ENCODE measurements at regions not wholly inside any gene's neighbourhood (a gene's known extent, or its start where the extent isn't known, plus 50 kb on each side); places are given as distances from the start of the nearest gene placed in this dataset.

DNA sequence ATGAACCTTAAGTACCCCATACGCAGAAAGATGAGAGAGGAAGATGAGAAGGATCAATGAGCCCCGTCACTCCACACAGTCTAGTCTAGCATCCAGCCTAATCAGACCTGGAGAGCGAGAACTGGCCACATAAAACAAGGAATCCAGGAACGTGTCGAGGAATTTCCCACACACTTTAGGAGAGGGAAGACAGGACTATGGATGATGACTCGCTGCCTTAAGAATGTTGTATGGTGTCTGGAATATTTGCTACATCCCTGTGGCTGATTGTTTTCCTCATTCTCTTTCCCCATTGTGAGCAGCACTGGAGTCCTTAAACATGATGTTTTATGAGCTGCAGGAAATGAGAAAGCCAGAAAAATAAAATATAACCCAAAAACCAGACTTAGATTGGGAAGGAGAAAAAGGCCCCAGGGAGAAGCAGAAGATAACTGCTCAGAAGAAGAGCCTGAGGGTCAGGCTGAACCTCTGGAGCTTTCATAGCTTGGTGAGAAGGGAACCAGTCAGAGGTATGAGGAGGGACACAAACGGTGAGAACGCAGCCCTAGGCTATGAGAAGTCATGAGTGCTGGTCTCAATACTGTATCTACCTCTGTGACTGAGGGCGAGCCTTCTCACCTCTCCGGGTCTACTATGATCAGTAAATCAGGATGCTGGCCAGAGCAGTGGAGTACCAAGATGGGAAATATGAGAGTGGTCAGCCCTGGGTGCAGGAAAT is 139.5 kb upstream of the NOCT start:
- 66% methylated on average over 10 of the region's 10 CpGs for WGBS
- Histone ChIP-seq H3K4me1 (peaks cover 0 to 4% (median 3%) of the 10 kb centered on the region in 4 donors), H3K4me3 (no peak overlapping the region), H3K9me3 (no peaks in the 10 kb centered on the region), H3K27ac (replicated peaks in 1 of 4) (no peak overlapping the region), H3K27me3 (no peaks in the 10 kb centered on the region), H3K36me3 (no peaks in the 10 kb centered on the region)
- intact Hi-C loops (cut with DNase I): loop anchor here (10.0 kb wide), 1 partner anchor 1751 kb away; no protein-coding TSS in a partner anchor
- no peak for DNase-seq (ENCODE audit: extremely low spot score)
- TF ChIP-seq, protein P1, sequence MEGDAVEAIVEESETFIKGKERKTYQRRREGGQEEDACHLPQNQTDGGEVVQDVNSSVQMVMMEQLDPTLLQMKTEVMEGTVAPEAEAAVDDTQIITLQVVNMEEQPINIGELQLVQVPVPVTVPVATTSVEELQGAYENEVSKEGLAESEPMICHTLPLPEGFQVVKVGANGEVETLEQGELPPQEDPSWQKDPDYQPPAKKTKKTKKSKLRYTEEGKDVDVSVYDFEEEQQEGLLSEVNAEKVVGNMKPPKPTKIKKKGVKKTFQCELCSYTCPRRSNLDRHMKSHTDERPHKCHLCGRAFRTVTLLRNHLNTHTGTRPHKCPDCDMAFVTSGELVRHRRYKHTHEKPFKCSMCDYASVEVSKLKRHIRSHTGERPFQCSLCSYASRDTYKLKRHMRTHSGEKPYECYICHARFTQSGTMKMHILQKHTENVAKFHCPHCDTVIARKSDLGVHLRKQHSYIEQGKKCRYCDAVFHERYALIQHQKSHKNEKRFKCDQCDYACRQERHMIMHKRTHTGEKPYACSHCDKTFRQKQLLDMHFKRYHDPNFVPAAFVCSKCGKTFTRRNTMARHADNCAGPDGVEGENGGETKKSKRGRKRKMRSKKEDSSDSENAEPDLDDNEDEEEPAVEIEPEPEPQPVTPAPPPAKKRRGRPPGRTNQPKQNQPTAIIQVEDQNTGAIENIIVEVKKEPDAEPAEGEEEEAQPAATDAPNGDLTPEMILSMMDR (IDR thresholded peaks at IDR 0.05): no peak
- no peak for TF ChIP-seq EP300 (IDR thresholded peaks at IDR 0.05)
- no peak for TF ChIP-seq POLR2A (IDR thresholded peaks at IDR 0.05; ENCODE audit: low read depth)
- no peak for TF ChIP-seq POLR2AphosphoS5 (IDR thresholded peaks at IDR 0.05)

DNA sequence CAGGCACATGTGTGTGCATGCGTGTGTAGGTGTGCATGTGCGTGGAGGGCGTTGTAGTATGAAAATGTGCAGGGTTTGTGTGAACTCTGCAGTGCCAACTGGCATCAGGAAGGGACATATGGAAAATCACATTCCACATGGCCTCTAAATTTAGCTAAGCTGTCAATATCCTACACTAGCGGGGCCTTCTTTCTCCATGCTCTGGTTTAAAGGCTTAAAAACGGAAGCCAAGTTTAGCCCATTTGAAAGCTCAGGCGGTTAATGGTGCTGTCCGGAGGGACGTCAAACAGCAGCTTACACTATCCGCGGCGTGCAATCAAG is 144.1 kb upstream of the NOCT start:
- no peaks in the 10 kb centered on the region for H3K36me3 ChIP-seq
- DNase-seq (ENCODE audit: extremely low spot score): no peak
- H3K27ac ChIP-seq (replicated peaks in 1 of 4): no peak overlapping the region
- H3K4me1 ChIP-seq: peaks cover 5 to 11% (median 8%) of the 10 kb centered on the region in 4 donors
- intact Hi-C loops (cut with DNase I): loop anchor here (10.0 kb wide), 1 partner anchor 1747 kb away; no protein-coding TSS in a partner anchor
- H3K27me3 ChIP-seq: no peaks in the 10 kb centered on the region
- 70% methylated on average over 10 of the region's 11 CpGs for WGBS
- H3K9me3 ChIP-seq: no peaks in the 10 kb centered on the region
- H3K4me3 ChIP-seq: no peak overlapping the region
- no peak for TF ChIP-seq EP300 (IDR thresholded peaks at IDR 0.05)
- no peak for TF ChIP-seq POLR2A (IDR thresholded peaks at IDR 0.05; ENCODE audit: low read depth)
- TF ChIP-seq POLR2AphosphoS5 (IDR thresholded peaks at IDR 0.05): no peak
- TF ChIP-seq, protein P1 (IDR thresholded peaks at IDR 0.05): no peak

DNA sequence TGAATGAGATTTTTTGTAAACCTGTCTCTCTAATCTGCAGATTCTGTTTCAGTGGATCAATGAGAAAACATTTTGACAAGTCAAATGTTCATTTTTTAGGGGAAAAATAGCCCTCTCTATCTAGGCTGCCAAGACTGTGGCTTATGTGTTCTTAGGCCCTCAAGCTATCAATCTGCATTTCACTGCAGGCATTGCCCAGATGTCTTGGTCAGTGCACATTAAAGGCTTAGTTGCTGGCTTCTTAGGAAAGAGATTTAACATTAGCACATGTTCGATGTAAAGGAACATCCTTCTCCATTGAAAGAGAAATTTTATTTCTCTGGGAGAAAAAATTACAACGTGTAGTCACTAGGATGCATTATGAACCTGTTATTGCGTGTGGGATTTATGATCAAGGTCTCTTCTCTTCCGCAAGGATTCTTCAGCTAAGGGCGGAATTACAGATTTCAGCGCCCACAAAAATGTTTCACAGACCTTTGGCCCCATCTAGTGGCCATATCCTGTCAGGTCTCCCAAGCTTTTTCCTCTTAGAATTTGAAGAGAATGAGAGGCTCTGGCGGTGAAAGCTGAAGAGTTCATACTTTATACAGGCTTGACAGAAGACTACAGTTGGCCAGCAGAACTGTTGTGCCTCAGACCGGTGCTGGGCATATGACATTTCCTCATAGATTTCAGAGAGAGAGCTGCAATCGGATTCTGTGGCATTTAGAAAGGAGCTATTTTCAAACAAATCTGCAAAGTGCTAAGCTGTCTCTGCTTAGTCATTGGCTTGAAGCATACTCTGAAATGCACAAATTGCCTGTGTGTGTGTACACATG is 144.6 kb upstream of the NOCT start:
- intact Hi-C loops (cut with DNase I): loop anchor here (10.0 kb wide), 1 partner anchor 1746 kb away; no protein-coding TSS in a partner anchor
- no peaks in the 10 kb centered on the region for H3K9me3 ChIP-seq
- peaks cover 5 to 11% (median 8%) of the 10 kb centered on the region in 4 donors for H3K4me1 ChIP-seq
- TF ChIP-seq POLR2A (IDR thresholded peaks at IDR 0.05; ENCODE audit: low read depth) (no peak), EP300 (IDR thresholded peaks at IDR 0.05) (no peak), POLR2AphosphoS5 (IDR thresholded peaks at IDR 0.05) (no peak)
- TF ChIP-seq, protein P1 (IDR thresholded peaks at IDR 0.05): peak; percentile 84 to 90 (median 89)
- H3K36me3 ChIP-seq: no peaks in the 10 kb centered on the region
- H3K27ac ChIP-seq (replicated peaks in 1 of 4): no peak overlapping the region
- 6% methylated on average over 8 of the region's 9 CpGs for WGBS
- H3K27me3 ChIP-seq: no peaks in the 10 kb centered on the region
- no peak for DNase-seq (ENCODE audit: extremely low spot score)
- H3K4me3 ChIP-seq: no peak overlapping the region

DNA sequence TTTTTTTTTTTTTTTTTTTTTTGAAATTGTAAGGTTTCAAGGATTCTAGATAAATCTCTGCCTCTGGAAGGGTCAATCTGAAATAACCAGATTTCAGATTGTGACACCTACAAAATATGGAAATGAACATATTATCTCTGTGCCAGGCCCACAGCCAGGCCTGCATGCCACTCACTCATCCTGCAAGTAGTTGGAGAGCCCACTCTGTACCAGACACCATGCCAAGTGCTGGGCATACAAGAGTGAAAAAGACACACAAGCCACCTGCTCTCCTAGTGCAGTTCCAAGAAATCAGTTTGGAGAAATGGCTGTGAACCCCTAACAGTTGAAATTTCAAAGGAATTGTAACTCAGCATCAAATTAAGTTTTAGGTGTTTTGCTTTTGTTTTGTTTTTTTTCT is 145.9 kb upstream of the NOCT start:
- H3K9me3 ChIP-seq: no peaks in the 10 kb centered on the region
- intact Hi-C loops (cut with DNase I): loop anchor here (10.0 kb wide), 1 partner anchor 1745 kb away; no protein-coding TSS in a partner anchor
- no peak for DNase-seq (ENCODE audit: extremely low spot score)
- peaks cover 5 to 11% (median 8%) of the 10 kb centered on the region in 4 donors for H3K4me1 ChIP-seq
- no peaks in the 10 kb centered on the region for H3K27me3 ChIP-seq
- H3K4me3 ChIP-seq: no peak overlapping the region
- H3K27ac ChIP-seq (replicated peaks in 1 of 4): no peak overlapping the region
- H3K36me3 ChIP-seq: no peaks in the 10 kb centered on the region
- TF ChIP-seq, protein P1 (IDR thresholded peaks at IDR 0.05): no peak
- TF ChIP-seq POLR2AphosphoS5 (IDR thresholded peaks at IDR 0.05): no peak
- no peak for TF ChIP-seq EP300 (IDR thresholded peaks at IDR 0.05)
- TF ChIP-seq POLR2A (IDR thresholded peaks at IDR 0.05; ENCODE audit: low read depth): no peak

Measured in esophagus muscularis mucosa (tissue), 4 donors.